Fibroblast of pulmonary artery (primary cell): ENCODE measurements at regions not wholly inside any gene's neighbourhood (a gene's known extent, or its start where the extent isn't known, plus 50 kb on each side); places are given as distances from the start of the nearest gene placed in this dataset.
"Not testable (repeated sequence)": the region's sequence is repeated elsewhere in the genome, so short reads cannot be mapped to it uniquely, and the experiment has no call there.

ENCODE experiments used
- DNase-seq: peaks from one replicate; pipeline ENCODE4 v3.0.0-alpha.2; 2010; ENCODE audit warnings: low read depth
- H3K4me3 ChIP-seq: replicated peaks from 2 replicates; pipeline ENCODE4 v1.5.1; 2011; ENCODE audit warnings: low read depth, mild to moderate bottlenecking, control low read depth, low read length, moderate library complexity
- CTCF ChIP-seq: IDR thresholded peaks from 2 replicates; pipeline ENCODE4 v1.5.1; 2011; ENCODE audit warnings: mild to moderate bottlenecking, control low read depth, low read length, inconsistent platforms; ENCODE audit errors: missing control alignments

- no peak for TF ChIP-seq CTCF
- DNase-seq = no peak
- H3K4me3 ChIP-seq = no peak overlapping the region
These were observed 70.7 kb downstream of the COX7C start for GRCh38 chr5:86688406-86688805.

GRCh38 chr5:86689103-86689729 lies 71.5 kb downstream of the COX7C start:
- no peak for TF ChIP-seq CTCF
- no peak for DNase-seq
- no peak overlapping the region for H3K4me3 ChIP-seq

GRCh38 chr5:86709157-86709881 lies 91.6 kb downstream of the COX7C start:
- TF ChIP-seq CTCF = no peak
- DNase-seq = no peak
- no peak overlapping the region for H3K4me3 ChIP-seq

DNA sequence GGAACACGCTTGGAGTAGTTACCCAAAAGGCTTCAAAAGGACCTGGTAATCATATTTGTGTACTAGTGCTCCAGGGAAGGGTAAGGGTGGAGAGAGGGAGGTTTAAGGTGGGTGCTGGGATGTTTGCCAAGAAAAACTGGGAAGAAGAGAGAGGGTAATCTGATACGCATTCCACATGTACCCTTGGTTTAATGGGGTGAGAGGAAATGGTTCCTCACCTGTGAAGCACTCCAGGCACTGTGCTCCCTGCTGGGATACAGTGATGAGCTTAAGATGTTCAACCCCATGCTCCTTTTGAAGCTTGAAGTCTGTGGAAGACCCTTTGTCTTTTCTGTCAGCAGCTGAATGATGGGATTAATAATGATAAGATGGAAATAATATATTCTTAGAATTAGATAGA lies 98.4 kb downstream of the COX7C start:
- no peak for TF ChIP-seq CTCF
- H3K4me3 ChIP-seq = no peak overlapping the region
- DNase-seq = no peak

- H3K4me3 ChIP-seq, DNase-seq: not testable (repeated sequence)
These were observed 113.8 kb downstream of the COX7C start for GRCh38 chr5:86731319-86732117.

DNA sequence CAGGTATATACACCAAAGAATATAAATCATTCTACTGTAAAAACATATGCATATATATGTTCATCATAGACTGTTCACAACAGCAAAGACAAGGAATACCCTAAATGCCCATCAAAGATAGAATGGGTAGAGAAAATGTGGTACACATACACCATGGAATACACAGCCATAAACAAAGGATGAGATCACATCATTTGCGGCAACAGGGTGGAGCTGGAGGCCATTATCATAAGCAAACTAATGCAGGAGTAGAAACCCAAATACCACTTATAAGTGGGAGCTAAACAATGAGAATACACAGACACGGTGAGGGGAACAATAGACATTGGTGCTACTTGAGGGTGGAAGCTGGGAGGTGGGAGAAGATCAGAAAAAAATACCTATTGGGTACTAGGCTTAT lies 117.6 kb downstream of the COX7C start:
- DNase-seq = no peak
- no peak overlapping the region for H3K4me3 ChIP-seq
- TF ChIP-seq CTCF = no peak

DNA sequence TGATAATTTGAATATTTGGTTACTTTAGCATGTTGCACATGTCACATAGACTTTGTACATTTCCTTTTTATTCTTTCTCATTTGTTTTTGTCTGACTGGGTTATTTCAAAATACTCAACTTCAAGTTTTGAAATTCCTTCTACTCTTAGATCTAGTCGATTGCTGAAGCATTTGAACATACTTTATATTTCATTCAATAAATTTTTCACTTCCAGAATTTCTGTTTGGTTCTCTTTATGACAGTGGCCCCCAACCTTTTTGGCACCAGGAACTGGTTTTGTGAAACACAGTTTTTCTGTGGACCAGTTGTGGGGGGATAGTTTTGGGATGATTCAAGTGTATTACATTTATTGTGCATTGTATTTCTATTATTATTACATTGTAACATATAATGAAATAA lies 119.8 kb downstream of the COX7C start:
- DNase-seq = no peak
- no peak overlapping the region for H3K4me3 ChIP-seq
- TF ChIP-seq CTCF = no peak
